ENCODE measurements at regions not wholly inside any gene's neighbourhood (a gene's known extent, or its start where the extent isn't known, plus 50 kb on each side); places are given as distances from the start of the nearest gene placed in this dataset.

DNA sequence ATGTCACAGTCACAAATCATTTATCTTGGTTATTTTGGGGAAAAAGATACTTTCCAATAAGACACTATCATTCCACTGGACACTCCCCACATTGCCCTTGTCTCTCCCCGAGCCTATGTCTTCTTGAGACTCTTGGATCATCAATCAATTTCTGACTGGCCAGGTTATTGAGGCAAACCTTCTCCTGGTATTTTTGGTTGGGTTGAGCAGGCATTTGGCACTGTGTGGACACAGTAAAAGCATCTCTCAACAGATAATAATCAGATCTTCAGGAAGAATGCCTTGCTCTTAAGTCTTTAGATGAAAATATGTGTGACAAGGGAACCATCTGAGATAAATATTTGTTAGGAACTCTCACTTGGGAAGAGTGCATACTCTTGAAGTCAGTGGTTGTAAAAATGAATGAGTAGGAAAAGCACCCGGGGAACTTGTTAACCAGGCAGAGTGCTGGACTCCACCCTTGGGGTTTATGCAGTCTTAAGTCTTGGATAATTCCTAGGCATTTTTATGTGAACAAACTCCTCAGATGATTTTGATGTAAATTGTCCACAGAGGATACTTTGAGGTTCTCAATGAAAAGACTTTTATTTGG lies 223.8 kb upstream of the CLINT1 start:
- no peak for DNase-seq

DNA sequence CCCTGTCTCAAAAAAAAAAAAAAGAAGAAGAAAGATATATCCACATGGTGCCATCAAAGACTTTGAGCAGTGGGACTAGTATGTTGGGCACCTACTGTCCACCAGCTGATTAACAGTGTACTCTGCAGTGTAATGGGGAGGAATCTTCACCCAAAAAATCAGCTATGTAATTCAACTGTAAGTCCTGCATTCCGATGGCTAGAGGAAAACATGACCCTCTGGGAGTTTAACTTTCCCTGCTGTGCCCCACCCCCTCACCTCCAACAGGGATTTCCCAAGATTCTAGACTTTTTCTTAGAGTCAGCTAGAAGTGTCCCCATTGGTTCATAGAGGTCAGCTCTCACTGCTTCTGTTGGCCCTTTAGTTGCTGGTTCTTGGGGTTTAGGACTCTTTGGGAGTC lies 221.2 kb upstream of the CLINT1 start:
- no peak for DNase-seq

DNA sequence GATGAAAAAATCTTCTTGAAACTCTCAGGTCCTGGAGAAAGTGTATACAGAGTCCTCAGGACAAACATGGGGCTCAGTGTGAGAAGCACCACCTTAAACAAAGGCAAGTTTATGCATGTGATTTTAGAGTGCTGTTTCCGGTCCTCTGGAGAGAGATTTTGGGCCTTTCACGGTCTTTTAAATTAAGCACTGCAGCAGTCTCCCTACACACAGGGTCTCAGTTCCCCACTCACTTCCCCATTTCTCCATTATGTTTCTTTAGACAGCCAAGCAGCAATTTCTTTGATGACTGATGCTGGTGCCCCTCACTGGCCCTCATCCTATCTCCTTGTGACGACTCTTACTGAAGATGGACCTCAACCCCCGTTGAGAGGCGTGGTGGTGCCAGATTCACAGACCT lies 220.2 kb upstream of the CLINT1 start:
- DNase-seq: no peak

DNA sequence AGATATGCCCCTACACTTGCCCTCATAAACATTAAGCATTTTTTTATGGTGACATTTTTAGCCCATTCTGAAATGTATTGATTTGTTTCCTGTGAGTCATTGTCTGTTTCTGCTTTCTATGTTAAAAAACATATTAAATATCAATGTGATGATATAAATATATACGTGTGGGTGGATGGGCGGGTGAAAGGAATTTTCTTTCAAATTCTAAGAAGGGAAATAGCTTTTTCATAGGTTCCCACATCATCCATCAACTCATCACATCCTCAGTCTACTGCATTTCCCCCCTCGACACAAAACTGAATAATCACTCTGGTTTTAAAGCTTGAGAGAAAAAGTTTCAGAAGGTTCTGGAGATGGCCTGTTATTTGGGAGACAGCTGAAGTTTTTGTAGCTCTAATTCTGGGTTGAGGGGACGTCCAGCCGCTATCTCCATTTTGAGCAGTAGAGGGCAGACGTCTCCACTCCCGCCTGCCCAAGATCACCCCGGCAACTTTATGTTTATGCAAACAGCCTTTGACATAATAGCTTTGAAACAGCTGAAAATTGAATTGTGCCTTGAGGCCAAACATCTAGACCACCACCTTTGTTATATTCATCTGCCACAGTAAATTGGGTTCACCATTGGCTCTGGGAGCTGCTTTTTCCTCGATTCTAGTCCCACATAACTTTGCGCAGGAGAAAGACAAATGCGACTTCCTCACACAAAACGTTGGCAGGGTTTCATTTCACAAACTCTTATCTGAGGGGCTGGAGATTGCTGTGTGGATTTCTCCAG lies 216.2 kb upstream of the CLINT1 start:
- peak; percentile 41 for DNase-seq

DNA sequence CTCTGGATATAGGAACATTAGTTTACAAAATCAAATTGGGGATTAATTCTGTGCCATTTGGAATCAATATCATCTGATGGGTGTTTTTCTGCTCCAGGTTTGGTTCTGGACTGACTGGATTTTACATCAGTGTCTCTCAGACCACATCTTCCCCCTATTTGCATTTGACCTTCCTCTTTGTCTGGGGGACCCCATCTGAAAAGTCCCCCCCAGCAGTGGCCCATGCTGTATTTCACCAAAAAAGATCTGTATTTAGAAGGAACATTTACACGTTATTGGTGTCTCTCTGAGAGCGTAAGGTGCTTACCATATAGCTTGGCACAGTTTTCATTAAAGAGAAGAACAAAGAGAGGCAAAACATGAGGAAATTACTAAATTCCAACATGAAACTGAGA lies 215.6 kb upstream of the CLINT1 start:
- DNase-seq: no peak

DNA sequence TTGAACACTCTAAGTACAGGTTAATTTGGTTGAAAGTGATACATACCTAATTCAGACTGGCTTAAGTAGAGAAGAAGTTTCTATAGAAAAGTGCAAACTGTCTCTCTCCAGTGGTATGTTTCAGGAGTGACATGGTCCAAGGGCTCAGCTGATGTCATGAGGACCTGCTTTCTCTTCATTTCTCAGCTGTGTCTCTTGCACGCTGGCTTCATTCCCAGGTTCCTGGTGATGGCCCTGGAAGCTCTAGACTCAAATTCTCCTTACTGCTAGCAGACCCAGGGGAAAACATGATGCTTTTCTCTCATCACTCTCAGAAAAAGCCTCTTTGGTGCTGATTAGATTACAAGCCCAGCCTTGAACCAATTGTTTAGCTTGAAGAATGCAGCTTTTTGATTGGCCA lies 211.9 kb upstream of the CLINT1 start:
- no peak for DNase-seq

DNA sequence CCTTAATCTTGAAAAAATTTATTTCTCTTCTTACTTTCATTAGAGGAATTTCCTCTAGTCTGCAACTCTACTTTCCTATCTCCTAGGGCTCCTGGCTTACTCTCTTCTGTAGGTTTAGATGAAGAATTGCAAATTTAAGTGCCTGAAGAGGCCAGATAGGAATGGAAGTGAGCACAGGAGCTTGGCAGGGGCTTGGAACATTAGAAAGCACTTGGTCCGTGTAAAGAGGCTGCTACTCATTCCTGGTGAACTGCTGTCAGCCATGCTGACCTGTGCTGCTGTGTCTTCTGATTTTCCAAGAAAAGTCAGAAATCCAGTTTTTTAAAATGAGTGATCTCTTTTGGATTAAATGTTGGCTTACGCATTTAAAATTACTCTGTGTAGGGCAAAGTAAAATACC lies 210.9 kb upstream of the CLINT1 start:
- DNase-seq: no peak

DNA sequence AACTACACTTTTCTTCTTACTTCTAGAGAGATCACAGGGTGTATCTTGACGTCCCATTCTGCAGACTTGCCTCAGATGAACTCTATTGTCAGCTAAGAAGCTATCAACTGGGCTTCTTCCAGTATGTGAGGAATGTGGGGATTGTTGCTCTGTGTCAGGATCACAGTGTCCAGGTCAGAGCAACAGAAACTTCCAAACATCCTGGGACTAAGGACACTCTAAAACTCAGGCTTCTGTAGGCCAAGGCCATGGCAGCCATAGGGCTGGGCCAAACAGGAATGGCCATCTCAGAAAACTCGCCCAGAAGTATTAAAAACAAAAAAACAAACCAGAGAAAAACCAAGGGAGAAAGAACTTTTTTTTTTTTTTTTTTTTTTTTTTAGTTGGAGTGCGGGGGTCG lies 210.0 kb upstream of the CLINT1 start:
- DNase-seq: no peak

DNA sequence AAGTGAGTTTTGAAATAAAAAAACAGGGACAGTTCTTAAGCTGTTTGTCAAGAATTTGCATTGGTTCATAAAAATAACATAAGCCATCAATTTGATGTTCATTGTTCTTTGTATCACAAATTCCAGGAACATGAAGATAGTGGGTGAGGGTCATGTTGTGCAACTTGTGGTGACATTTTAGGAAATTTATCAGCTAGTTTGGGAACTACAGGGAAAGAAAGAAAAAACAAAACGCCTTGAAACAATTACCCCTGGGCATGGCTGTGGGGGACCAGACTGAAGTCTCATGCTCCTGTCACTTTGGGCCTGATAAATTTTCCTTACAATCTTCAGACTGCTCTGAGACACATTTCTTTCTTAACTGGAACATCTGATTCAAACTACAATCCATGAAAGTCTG lies 207.1 kb upstream of the CLINT1 start:
- DNase-seq: no peak

DNA sequence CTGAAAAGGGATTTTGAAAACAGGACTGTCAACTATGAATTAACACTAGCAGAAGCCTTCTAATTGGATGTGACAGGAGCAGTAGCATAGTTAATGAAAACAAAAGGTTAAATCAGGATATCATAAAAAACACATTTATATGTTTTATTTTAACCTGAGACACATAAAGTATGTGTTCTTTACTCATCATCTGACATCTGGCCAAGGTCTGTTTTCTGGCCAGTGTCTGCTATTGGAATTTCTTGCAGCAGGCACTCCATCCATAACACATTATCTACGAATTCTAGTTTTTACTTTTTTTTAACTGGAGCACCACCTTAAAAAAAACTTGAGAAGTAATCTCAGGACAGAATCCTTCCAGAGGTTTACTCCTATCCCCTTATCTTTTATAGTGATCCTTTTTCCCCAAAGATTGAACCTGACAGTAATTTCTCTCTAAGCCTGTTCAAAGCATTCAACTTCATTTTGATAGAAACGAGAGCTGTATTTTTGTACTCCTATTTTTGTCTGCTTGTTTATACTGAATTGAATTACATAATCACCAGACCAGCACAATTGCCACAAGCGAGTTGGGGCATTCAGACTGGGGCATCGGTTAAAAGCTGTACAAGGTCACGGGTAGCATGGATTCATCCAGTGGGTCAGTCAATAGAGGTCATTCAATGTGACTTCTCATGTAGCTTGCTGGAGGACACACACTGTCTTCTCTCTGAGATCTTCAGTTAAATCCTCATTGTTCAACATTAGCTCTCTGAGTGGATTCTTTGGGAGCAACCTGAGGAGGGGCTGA lies 205.6 kb upstream of the CLINT1 start:
- DNase-seq: no peak

DNA sequence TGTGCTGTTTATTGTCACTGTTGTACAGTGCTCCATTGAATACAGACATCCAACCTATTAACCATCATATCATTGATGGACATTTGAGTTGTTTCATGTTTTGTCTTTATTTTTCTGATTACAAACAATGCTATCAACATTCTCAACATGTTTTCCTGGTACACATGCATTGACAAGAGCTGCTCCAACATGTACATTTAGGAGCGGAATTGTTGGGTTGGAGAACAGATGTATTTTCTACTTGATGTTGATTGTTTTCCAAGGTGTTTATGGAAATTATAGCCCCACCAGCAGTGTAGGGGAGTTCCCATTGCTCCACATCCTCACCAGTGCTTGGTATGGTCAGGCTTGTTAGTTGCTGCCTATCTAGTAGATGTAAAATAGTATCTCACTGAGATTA lies 204.1 kb upstream of the CLINT1 start:
- no peak for DNase-seq

DNA sequence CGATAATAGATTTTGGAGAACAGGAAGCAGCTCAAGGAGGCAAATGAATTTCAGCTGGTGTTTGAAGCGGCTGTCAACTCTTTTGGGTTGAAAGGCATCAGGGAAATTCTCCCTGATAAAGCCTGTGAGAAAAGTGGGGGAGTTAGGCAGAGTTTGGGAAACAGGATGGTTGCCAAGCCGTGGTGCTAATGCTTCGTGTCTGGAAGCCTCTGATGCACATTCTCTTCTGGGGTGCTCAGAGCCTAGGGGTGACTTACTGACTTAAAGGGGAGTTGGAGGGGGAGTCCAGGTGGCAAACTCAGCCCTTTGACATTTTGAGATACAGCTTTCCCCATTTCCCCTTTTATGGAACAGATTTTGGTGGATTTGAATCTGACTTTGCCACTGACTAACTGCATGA lies 202.5 kb upstream of the CLINT1 start:
- no peak for DNase-seq

DNA sequence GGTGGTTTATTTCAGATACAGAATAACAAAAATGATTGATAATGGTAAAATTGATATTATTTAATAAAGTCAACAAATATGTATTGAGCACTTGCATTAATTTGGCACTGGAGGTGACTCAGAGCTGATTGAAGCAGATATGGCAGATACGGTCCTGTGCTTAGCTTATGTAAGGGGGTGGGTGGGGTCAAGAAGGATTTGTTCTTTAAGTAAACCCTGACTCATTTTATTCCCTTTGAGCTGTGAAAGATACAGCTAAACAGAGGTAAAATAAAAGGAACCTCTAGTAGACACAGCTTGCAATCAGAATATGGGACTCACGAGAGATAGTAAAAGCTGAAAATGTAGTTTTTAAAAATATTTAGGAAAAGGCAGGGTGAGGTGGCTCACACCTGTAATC lies 201.3 kb upstream of the CLINT1 start:
- DNase-seq: no peak

DNA sequence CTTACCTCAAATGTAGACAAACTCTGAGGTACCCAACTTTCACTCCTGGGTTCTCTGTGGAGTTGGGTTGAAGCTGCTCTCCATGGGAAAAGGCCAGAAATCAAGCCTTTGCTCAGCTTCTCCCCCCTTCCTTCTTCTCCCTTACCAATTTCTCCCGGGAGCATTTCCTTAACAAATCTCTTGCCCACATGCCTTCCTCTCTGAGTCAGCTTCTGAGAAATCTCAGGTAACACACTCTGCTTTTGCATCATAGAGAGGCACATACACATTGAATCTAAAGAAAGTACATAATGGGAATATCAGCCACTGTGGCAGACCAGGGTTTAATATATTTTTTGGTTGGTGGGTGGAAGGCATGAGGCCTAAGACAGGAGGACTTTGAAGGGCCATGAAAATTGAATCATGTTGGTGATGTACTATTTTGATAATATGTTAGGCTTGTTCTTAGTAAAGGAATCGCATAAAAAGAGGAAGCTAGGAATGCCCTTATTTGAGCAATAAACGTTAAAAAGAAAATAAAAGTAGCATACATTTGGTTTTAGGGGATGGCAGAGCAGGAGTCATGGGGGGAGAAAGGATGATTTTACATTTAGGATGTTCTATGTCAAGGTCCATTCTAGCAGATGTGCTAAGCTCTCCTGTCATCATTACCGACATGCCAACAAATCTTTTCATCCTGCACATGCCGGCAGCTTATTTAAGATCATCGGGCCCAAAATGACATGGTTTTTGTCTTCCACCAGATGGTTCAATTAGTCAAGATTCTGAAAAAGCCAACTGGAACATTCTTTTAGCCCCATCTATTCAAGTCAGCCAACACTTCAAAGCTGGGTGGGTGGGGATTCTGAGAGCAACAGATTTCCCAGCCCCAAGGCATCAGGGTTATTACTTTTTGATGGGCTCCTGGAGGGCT lies 199.5 kb upstream of the CLINT1 start:
- no peak for DNase-seq

DNA sequence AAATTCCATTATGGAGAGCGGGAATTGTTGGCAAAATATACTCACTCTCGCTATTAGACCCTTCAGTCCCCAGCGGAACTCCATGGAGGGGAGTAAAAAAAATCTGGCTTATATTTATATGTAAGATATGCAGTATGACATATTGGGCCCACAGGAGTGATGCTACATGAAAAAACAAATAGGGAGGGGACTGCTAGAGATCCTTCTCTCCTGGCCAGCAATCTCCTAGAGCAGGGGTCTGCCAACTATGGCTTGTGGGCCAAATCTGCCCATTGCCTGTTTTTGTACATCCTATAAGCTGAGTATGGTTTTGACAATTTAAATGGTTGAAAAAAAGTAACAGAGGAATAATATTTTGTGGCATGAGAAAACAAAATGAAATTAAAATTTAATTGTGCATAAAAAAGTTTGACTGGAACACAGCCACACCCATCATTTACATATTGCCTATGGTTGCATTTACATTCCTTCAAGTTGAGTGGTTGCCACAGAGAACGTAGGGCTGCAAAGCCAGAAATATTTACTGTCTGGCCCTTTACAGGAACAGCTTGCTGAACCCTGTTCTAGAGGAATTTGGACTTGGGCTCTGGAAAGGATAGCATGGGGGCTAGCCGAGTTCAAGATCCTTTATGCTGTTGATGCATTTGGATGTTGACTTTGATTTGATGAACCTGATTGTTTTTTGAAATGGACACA lies 197.3 kb upstream of the CLINT1 start:
- no peak for DNase-seq

DNA sequence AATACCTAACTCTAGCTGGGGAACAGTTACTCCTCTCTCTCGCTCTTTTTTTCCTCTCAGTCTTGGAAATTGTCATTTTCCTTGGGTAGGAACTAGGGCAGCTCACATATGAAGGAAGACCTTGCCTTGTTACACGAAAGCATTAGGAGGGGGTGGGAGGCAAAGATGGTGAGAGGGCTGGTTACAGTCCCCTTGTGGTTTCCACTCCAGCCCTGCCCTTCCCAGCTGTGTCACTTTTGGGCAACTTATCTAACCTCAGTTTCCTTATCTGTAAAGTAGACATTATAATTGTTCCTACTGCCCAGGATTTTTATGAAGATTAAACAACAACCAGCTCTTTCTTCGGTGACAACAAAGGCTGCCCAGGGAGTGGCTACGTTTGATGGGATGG lies 196.2 kb upstream of the CLINT1 start:
- DNase-seq: no peak

DNA sequence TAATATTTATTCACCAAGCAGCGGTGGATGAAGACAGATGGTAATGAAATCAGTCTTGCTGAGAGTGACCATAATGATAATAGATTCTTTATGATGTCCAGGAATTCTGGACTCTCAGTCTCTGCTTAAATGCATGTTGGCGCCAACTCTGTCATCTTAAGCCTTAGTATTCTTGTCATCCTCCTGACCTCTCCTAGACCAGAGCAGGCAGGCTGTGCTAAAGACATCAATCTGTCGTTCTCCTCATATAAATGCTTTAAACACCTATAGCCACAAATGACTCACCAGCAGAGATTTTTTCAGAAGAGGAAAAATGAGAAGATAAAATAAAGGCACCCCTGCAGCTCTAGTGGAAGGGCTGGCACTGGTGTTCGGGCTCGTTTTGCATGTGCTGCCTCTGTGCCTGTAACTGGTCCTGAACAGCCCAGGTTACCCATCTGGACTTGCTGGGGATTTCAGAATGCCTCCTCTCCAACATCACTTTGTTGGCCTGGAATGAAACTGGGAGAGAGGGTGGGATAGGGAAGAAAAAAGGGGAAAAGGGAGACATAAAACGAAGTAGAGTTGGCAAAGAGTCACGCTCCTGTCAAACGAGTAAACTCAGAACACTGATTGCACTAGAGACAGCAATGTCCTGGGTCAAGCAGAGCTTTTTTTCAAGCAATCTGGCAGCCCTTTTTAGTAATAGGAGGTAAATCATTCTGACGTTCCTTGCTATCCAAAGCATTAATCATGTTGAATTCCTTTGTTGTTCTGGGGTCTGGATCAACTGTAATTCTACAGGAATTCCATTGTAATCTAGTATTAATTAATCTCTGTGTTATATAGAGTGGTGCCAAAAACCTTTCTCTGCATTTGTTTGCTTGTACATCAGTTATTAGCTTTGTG lies 195.5 kb upstream of the CLINT1 start:
- no peak for DNase-seq

DNA sequence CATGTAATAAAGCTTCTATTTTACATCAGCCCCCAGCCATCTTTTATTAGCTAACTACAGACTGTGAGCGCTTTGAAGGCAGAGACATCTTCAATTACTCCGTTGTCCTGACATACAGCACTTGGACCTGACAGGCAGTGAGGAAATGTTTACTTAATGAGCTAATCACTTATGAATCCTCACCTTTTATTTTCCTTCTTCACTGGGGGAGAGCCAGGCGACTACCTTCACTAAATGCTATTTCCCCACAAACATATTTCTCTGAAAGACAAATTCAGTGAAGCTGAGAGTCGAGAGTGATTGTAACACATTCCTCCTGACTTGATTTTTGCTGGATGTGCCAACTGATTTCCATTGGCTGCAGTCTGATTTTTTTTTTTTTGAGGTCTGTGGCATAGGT lies 192.1 kb upstream of the CLINT1 start:
- DNase-seq: no peak

DNA sequence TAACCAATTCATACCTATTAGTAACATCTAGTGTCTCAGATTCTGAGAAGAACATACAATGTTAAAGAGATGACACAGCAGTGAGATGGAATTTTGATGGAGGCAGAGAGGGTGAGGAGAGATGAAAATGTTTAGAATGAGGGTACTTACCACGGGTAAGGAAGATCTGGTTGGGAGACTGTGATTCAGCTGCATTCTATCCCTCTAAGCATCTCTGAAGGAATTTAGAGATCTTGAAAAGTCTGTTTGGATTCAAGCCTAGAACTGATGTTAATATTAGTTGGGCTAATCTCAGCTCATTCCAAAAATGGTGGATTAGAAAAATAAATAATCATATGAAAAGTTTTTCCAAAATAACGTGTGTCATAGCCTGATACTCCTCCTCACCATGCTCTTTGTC lies 191.5 kb upstream of the CLINT1 start:
- DNase-seq: no peak

DNA sequence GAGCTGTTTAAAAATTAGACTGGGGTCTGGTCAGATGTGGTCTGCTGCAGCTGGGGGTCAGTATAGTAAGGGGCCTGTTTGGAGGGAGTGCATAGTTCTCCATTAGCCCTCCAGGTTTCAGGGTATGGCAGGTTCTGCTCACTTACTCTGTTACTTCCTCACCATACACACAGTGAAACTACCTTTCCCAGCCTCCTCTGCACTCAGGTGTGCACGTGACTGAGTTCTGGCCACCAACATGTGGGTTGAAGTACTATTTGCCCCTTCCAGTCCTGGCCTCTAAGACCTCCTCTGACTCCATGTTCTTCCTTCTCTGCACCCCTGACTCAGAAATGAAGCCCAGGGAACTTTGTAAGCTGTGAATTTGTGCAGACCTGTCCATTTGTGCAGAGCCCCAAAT lies 190.5 kb upstream of the CLINT1 start:
- DNase-seq: no peak

DNA sequence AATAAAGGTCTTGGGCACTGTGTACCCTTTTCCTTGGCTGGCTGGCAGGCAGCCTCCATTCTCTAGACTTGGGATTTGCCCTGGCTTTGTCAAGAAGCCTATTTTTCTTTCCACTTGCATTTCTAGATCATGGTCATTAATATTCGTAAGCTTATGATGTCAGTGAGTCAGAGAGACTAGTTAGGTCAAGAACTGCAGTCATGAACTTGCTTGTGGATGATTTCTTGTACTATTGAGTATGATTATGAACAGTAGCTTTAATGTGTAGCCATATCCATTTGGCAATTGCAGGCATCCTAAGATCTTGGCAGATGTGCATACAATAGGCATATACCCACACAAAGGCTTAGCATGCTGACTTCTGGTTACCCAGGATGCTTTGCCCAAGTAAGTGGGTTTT lies 186.8 kb upstream of the CLINT1 start:
- no peak for DNase-seq
